ENCODE measurements at regions not wholly inside any gene's neighbourhood (a gene's known extent, or its start where the extent isn't known, plus 50 kb on each side); places are given as distances from the start of the nearest gene placed in this dataset.

DNA sequence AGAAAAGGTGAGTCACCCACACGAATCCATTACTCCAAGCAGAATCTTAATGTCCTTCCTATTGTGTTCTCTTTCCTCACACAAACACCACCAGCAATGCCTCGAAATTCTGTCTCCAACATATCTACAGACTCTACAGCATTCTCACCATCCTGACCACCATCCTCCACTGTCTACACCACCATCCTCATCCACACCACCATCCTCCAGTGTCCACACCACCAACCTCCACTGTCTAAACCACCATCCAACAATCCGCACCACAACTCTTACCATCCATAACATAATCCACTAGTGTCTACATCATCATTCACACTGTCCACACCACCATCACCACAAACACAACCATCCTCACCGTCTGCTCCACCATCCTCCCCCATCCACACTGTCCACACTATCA, 121.6 kb upstream of the ALKAL2 start:
- DNase-seq (ENCODE audit: low spot score in 2 of 2) = no peak
- no peak overlapping the region for H3K4me3 ChIP-seq (ENCODE audit: low read depth, poor library complexity, severe bottlenecking)
- TF ChIP-seq POLR2A (IDR thresholded peaks at IDR 0.05) = no peak
- TF ChIP-seq, protein P1, sequence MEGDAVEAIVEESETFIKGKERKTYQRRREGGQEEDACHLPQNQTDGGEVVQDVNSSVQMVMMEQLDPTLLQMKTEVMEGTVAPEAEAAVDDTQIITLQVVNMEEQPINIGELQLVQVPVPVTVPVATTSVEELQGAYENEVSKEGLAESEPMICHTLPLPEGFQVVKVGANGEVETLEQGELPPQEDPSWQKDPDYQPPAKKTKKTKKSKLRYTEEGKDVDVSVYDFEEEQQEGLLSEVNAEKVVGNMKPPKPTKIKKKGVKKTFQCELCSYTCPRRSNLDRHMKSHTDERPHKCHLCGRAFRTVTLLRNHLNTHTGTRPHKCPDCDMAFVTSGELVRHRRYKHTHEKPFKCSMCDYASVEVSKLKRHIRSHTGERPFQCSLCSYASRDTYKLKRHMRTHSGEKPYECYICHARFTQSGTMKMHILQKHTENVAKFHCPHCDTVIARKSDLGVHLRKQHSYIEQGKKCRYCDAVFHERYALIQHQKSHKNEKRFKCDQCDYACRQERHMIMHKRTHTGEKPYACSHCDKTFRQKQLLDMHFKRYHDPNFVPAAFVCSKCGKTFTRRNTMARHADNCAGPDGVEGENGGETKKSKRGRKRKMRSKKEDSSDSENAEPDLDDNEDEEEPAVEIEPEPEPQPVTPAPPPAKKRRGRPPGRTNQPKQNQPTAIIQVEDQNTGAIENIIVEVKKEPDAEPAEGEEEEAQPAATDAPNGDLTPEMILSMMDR (IDR thresholded peaks at IDR 0.05) = peak in 1 of 3 donors; percentile 17
- 79 to 81% methylated on average over 4 of the region's 4 CpGs for WGBS, 2 donors
- intact Hi-C loops (cut with DNase I; ENCODE audit: low total_unique reads) = no loop called here

DNA sequence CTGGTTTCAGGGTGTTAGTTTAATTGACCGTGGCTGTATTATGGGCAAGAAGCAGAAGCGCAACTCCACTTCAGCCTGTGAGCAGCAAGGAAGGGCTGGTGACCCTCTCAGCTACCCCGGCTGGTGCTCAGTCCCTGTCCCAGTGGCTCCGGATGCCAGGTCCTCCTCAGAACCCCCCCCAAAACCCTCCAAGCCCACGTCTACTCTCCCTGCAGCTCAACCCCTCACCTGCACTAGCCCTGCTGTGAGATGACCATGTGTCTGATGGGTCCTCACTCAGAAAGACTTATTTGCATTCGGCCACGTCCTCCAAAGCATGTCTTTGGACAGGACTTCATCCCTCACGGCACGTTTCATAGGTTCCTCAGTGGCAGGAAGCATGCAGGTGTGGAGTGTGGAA, 119.7 kb upstream of the ALKAL2 start:
- DNase-seq (ENCODE audit: low spot score in 2 of 2) = peak in 1 of 2 donors; percentile 72
- intact Hi-C loops (cut with DNase I; ENCODE audit: low total_unique reads) = no loop called here

DNA sequence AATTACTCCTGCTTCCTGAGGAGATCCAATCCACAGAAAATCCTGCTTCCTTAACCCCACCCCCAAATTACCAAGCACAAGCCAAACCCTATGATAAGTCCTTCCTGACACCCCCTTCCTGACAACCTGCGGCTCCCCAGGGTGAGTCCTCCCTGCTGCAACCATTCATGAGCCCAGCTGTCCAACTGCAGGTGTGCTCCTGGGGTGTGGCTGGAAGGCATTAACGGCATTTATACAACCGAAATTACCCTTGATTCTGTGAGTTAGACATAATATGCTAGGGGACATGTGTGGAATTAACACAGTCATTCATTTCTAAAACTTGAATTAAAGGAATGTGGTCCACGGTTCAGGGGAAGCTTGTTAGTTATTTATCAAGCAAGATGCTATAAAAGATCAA, 119.0 kb upstream of the ALKAL2 start:
- no peak for TF ChIP-seq POLR2A (IDR thresholded peaks at IDR 0.05)
- TF ChIP-seq, protein P1 (IDR thresholded peaks at IDR 0.05) = no peak
- 52 to 54% methylated on average over 4 of the region's 4 CpGs for WGBS, 2 donors
- intact Hi-C loops (cut with DNase I; ENCODE audit: low total_unique reads) = no loop called here
- peak in 1 of 2 donors; percentile 15 for DNase-seq (ENCODE audit: low spot score in 2 of 2)
- H3K4me3 ChIP-seq (ENCODE audit: low read depth, poor library complexity, severe bottlenecking) = no peak overlapping the region

More for the DNA sequence above, 119.7 kb upstream of the ALKAL2 start:
- H3K4me3 ChIP-seq (ENCODE audit: low read depth, poor library complexity, severe bottlenecking) = no peak overlapping the region
- TF ChIP-seq, protein P1 (IDR thresholded peaks at IDR 0.05) = no peak
- TF ChIP-seq POLR2A (IDR thresholded peaks at IDR 0.05) = no peak
- 71 to 72% methylated on average over 9 of the region's 9 CpGs for WGBS, 2 donors

DNA sequence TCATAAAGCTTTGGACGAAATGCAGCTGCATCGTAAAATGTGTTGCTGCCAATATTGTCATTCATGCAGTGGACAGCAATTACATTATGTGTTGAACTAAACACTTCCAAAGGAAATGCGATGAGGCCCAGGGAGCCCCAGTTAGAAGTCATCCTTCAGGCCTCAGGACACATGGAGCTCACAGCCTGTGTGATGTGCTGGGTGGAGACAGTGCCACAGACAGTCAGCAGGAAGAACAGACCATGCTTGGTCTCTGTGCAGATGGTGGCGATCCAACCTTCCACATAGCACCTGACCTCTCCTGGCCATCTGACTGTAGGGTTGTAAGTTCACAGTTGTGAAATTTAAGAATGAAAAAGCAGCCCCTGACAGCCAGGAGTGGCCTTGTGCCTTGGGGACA, 118.3 kb upstream of the ALKAL2 start:
- peak in 1 of 2 donors; percentile 60 for DNase-seq (ENCODE audit: low spot score in 2 of 2)
- no peak overlapping the region for H3K4me3 ChIP-seq (ENCODE audit: low read depth, poor library complexity, severe bottlenecking)
- TF ChIP-seq, protein P1 (IDR thresholded peaks at IDR 0.05) = no peak
- TF ChIP-seq POLR2A (IDR thresholded peaks at IDR 0.05) = no peak
- intact Hi-C loops (cut with DNase I; ENCODE audit: low total_unique reads) = no loop called here
- WGBS, 2 donors = 86 to 90% methylated on average over 4 of the region's 4 CpGs

DNA sequence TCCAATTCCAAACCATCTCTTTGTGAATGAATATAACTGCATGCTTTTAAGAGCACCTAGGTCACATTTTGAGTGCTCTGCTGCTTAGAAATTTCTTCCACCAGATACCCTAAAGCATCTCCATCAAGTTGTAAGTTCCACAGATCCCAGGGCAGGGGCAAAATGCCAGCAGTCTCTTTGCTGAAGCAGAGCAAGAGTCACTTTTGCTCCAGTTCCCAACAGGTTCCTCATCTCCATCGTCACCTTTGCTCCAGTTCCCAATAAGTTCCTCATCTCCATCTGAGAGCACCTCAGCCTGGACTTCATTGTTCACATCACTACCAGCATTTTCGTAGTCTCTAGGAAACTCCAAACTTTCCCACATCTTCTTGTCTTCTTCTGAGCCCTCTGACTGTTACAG, 116.7 kb upstream of the ALKAL2 start:
- DNase-seq (ENCODE audit: low spot score in 2 of 2) = peak in 1 of 2 donors; percentile 54
- 83 to 84% methylated on average over 2 of the region's 2 CpGs for WGBS, 2 donors
- intact Hi-C loops (cut with DNase I; ENCODE audit: low total_unique reads) = no loop called here

DNA sequence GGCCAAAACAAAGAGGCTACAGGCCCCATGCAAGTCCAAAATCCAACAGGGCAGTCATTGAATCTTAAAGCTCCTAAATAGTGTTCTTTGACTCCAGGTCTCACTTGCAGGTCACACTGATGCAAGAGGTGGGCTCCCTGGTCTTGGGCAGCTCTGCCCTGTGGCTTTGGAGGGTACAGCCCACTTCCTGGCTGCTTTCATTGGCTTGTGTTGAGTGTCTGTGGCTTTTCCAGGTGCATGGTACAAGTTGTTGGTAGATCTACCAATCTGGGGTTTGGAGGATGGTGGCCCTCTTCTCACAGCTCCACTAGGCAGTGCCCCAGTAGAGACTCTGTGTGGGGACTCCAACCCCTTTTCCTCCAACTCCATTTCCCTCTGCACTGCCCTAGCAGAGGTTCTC, 115.8 kb upstream of the ALKAL2 start:
- no peak overlapping the region for H3K4me3 ChIP-seq (ENCODE audit: low read depth, poor library complexity, severe bottlenecking)
- TF ChIP-seq POLR2A (IDR thresholded peaks at IDR 0.05) = no peak
- TF ChIP-seq, protein P1 (IDR thresholded peaks at IDR 0.05) = no peak
- intact Hi-C loops (cut with DNase I; ENCODE audit: low total_unique reads) = no loop called here
- peak in 1 of 2 donors; percentile 50 for DNase-seq (ENCODE audit: low spot score in 2 of 2)

More for the DNA sequence above, 116.7 kb upstream of the ALKAL2 start:
- TF ChIP-seq, protein P1 (IDR thresholded peaks at IDR 0.05) = no peak
- no peak for TF ChIP-seq POLR2A (IDR thresholded peaks at IDR 0.05)
- H3K4me3 ChIP-seq (ENCODE audit: low read depth, poor library complexity, severe bottlenecking) = no peak overlapping the region
